ENCODE measurements at regions not wholly inside any gene's neighbourhood (a gene's known extent, or its start where the extent isn't known, plus 50 kb on each side); places are given as distances from the start of the nearest gene placed in this dataset.

GRCh38 chr20:12305188-12305950 lies 387.7 kb downstream of the BTBD3 start:
- no peak for DNase-seq

GRCh38 chr20:12306107-12306506 lies 388.4 kb downstream of the BTBD3 start:
- DNase-seq = no peak

- no peak for DNase-seq
These were observed 393.6 kb downstream of the BTBD3 start for GRCh38 chr20:12311094-12311865.

DNA sequence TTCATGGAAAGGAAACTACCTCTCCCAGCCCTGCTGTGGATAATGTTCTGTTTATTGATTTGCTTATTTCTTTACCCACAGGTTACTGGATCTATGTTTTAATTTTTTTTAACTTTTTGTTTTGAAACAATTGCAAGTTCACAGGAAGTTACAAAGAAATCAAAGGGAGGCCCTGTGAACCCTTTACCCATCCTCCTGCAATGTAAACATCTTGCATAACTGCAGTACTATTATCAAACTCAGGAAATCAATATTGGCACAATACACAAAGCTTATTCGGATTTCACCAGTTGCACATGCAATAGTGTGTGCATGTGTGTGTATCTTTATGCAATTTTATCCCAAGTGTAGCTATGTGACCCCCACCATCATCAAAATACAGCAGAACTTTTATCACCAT lies 398.0 kb downstream of the BTBD3 start:
- no peak for DNase-seq

DNA sequence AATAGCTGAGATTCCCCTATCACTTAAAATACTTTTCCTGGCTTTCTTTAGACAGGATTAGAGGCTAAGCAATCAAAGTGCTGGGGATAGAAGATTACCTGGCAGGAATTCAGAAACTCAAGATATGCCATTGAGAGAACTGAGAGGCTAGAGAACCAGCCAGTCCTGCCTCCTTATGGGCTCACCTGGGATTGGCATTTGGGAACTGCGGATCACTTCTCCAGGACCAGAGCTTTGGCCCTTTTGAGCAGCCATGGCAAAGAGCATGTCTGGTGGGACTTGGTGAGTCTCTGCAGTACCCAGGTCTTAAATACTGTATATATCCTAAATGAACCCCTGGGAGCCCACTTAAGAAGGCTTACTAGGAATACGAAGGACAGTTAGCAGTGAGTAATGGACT lies 399.1 kb downstream of the BTBD3 start:
- DNase-seq = no peak

DNA sequence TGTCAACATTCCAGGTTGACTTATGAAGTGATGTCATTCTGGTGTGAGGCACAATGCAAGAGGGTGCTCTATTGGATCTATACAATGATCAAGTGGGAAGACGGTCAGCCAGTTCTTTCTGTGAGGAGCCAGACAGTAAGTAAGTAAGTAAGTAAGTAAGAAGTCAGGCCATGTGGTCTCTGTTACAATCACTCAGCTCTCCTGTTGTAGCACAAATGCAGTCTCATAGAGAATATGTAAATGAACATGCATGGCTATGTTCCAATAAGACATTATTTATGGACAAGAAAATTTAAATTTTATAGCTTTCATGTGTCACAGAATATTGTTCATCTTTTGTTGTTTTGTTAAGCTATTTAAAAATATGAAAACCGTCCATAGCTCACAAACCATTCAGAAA lies 399.7 kb downstream of the BTBD3 start:
- DNase-seq = no peak

GRCh38 chr20:12318043-12318442 lies 400.4 kb downstream of the BTBD3 start:
- no peak for DNase-seq

GRCh38 chr20:12321736-12322135 lies 404.0 kb downstream of the BTBD3 start:
- no peak for DNase-seq

- DNase-seq = no peak
These were observed 409.5 kb downstream of the BTBD3 start for GRCh38 chr20:12327205-12327604.

- DNase-seq = peak; percentile 23
These were observed 413.5 kb downstream of the BTBD3 start for GRCh38 chr20:12331236-12331635.

GRCh38 chr20:12337601-12338000 lies 419.9 kb downstream of the BTBD3 start:
- no peak for DNase-seq

- DNase-seq = no peak
These were observed 428.3 kb downstream of the BTBD3 start for GRCh38 chr20:12345978-12346377.

DNA sequence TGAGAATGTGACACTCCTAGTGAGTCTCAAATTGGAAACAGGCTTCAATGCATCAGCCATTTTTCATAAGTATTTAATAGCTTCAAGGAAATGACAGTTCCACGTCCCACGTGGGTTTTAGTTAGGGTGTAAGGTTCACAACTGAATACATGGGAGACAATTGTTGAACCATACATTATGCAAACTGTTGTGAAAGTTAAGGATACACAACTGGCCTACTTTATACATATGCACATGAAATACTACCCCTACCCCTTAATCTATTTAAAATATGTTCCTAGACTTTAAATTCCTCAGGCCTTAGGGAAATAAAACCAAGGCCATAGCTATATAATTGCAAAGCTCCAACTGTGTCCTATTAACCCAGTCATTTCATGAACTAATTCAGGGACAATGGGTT lies 436.1 kb downstream of the BTBD3 start:
- no peak for DNase-seq

GRCh38 chr20:12354725-12355124 lies 437.0 kb downstream of the BTBD3 start:
- DNase-seq = no peak

- no peak for DNase-seq
These were observed 437.5 kb downstream of the BTBD3 start for GRCh38 chr20:12355185-12355584.

DNA sequence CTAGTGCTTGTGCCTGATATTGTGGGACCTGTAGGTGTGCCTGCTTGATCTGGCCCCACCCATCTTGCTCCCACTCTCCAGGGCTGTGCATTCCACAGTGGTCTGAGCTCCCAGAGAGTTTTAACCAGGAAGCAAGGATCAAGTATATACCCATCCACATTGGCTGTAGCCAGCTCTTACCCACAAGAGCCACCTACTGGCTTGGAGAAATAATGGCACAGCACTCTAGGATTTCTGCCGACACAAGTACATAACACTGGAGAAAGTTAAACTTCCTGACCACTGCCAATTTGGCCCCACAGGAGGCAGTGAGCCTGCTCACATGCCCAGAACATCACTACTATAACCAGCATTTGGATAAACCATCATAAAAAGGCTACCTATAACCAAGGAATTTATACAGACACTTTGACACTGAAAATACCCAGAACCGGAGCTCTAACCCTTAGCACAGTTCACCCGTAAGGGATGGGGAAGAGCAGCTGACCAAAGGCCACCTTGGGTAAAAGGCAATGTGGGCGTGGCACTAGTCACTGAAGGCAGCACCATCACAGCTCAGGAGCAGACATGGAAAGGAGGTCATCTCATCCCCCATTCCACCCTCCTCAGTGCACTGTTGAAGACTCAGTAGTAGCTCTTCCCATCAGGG lies 440.4 kb downstream of the BTBD3 start:
- no peak for DNase-seq

DNA sequence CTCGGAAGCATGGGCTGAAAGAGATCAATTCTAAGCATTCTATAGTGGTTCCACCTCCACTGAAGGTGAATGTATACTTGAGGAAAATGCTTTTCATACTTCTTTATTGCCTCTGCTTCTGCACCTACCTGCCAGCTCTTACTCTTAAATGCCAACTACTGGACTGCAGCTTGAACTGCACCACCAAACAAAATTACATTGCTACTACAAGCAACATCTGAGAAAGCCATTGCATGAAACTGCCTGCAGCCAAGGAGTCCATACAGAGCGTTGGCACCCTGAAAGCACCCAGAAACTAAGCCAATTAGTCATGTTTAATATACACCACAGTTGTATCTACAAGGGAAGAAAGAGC lies 440.9 kb downstream of the BTBD3 start:
- DNase-seq = no peak

- DNase-seq = peak; percentile 93
These were observed 454.3 kb downstream of the BTBD3 start for GRCh38 chr20:12371990-12372389.

DNA sequence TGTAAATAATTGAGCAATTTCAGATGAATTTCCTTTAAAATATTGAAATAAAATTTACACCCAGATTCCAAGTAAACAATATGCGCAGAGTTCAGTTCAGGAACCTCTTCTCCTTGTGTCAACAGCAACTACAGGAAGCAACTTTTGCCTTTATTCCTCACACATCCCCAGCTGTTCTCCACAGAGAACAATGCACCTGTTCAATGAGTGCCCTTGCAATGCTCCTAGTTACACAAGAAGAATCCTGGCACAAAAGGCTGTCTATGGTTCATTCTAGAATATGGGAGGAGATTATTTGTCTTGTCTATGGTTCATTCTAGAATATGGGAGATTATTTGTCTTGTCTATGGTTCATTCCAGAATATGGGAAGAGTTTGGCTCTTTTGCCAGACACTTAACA lies 454.9 kb downstream of the BTBD3 start:
- peak; percentile 81 for DNase-seq

DNA sequence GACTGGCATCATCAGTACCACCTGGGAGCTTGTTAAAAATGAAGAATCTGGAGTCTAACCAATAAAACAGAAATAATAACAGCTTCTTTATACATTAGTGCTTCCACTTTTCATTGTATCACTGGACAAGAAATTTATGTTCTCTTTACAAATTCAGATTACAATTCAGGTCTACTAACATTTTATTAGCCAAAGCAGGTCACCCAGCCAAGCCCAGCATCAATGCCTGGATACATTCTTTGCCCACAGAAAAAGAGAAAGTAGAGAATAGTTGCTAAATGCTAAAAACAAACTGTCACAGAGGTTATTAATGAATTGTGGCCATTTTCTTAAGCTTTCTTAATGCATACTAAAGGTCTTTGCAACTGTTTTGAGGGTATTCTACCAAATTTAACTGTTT lies 458.3 kb downstream of the BTBD3 start:
- no peak for DNase-seq

- DNase-seq = no peak
These were observed 466.1 kb downstream of the BTBD3 start for GRCh38 chr20:12383821-12384220.

- no peak for DNase-seq
These were observed 469.1 kb downstream of the BTBD3 start for GRCh38 chr20:12386821-12387220.

GRCh38 chr20:12391099-12391498 lies 473.4 kb downstream of the BTBD3 start:
- DNase-seq = no peak

- DNase-seq = no peak
These were observed 477.1 kb downstream of the BTBD3 start for GRCh38 chr20:12394786-12395185.

All from NCI-H1105 treated with DMSO at 0.1 percent for 48 hours (cell line).